K562 (cell line): ENCODE measurements at regions not wholly inside any gene's neighbourhood (a gene's known extent, or its start where the extent isn't known, plus 50 kb on each side); places are given as distances from the start of the nearest gene placed in this dataset.

ENCODE experiments used
- ATAC-seq: fragments of 200-7000 bp; cut with Tn5 transposase; 3 replicates; pipeline ENCODE4 v1.9.1; 2020; ENCODE audit warnings: moderate library complexity
- BruUV-seq: library from RNA; stranded (reverse); fragments of 400-500 nt; replicated peaks from 2 replicates; lab custom pipeline; 2021; lab: Mats Ljungman, UMichigan
- CTCF ChIA-PET: fragments of 300-600 bp; formaldehyde crosslinking; extraction: SDS; loops from one replicate; lab custom pipeline; 2021; ENCODE audit warnings: low intra/inter-chr PET ratio; lab: Yijun Ruan, JAX
- POLR2A ChIA-PET: fragments of 300-600, 350-650 bp; sonication (Branson Sonifier 250); formaldehyde crosslinking; extraction: SDS; loops from one replicate; lab custom pipeline; 2021; ENCODE audit warnings: antibody characterized with exemption, inconsistent platforms; lab: Yijun Ruan, JAX
- DNase-seq, 4 experiments: peaks; one replicate each; pipeline versions ENCODE4 v3.0.0 to v3.0.0-alpha.2; 2011 to 2018; ENCODE audit warnings: low spot score in 3 of 4, mixed read lengths in 3 of 4; ENCODE audit errors: extremely low read depth in 1 of 4
- FAIRE-seq: peaks from 2 replicates; lab custom pipeline; 2011; peaks lifted over from hg19 to GRCh38; lab: Jason Lieb, UNC
- H2AFZ ChIP-seq: 2 replicates; pipeline ENCODE4 v1.6.0; 2011; ENCODE audit warnings: low read depth, low read length, control low read depth, inconsistent platforms
- H3K27ac ChIP-seq: fragments of 200-600 bp; 3 replicates; pipeline ENCODE4 v1.8.0; 2011; ENCODE audit warnings: low read depth, mild to moderate bottlenecking, control low read depth, inconsistent platforms, low read length, moderate library complexity, mixed read lengths; ENCODE audit errors: extremely low read depth
- H3K27me3 ChIP-seq, 2 experiments: fragments of 300-600 bp in 1 of 2; 2 replicates in 1 of 2; 3 replicates in 1 of 2; pipeline versions ENCODE4 v1.6.0 to v1.8.0; 2011; ENCODE audit warnings: inconsistent platforms in 2 of 2, low read length in 2 of 2, mild to moderate bottlenecking in 1 of 2, mixed read lengths in 1 of 2, moderate library complexity in 1 of 2; ENCODE audit not compliant: control insufficient read depth in 2 of 2, insufficient read depth in 2 of 2
- H3K36me3 ChIP-seq: fragments of 300-600 bp; 3 replicates; pipeline ENCODE4 v1.8.0; 2011; ENCODE audit warnings: mild to moderate bottlenecking, low read length, inconsistent platforms; ENCODE audit not compliant: control insufficient read depth, insufficient read depth
- H3K4me1 ChIP-seq, 2 experiments: fragments of 200-600 bp in 1 of 2; replicated peaks in 1 of 2; 2 replicates in 1 of 2; 3 replicates in 1 of 2; pipeline versions ENCODE4 v1.5.1 to v1.8.0; 2011; ENCODE audit warnings: inconsistent platforms in 2 of 2, low read length in 2 of 2, mild to moderate bottlenecking in 1 of 2, mixed read lengths in 1 of 2, moderate library complexity in 1 of 2; ENCODE audit not compliant: control insufficient read depth in 2 of 2, insufficient read depth in 2 of 2
- H3K4me2 ChIP-seq: 2 replicates; pipeline ENCODE4 v1.6.1; 2011; ENCODE audit warnings: low read length, control low read depth, inconsistent platforms, mixed read lengths; ENCODE audit not compliant: insufficient read depth
- H3K4me3 ChIP-seq: fragments of 200-600 bp; sonication (generic), shearing (Covaris generic); 2 replicates; pipeline ENCODE4 v1.5.1; 2016; ENCODE audit warnings: control low read depth, inconsistent platforms
- H3K79me2 ChIP-seq: fragments of 200-600 bp; 3 replicates; pipeline ENCODE4 v1.8.0; 2011; ENCODE audit warnings: low read length, inconsistent platforms; ENCODE audit not compliant: control insufficient read depth, insufficient read depth
- H3K9ac ChIP-seq, 2 experiments: 2 replicates each; pipeline versions ENCODE4 v1.6.0 to v1.6.1; 2011; ENCODE audit warnings: low read depth in 2 of 2, low read length in 2 of 2, control low read depth in 1 of 2, inconsistent platforms in 1 of 2, mild to moderate bottlenecking in 1 of 2, mixed read lengths in 1 of 2; ENCODE audit not compliant: insufficient read depth in 1 of 2
- H3K9me1 ChIP-seq: one replicate; pipeline ENCODE4 v1.6.0; 2011; ENCODE audit warnings: inconsistent platforms, mild to moderate bottlenecking, low read length, moderate library complexity; ENCODE audit not compliant: control insufficient read depth, insufficient read depth
- H3K9me3 ChIP-seq: replicated peaks from 2 replicates; pipeline ENCODE4 v1.5.1; 2011; ENCODE audit warnings: low read depth, low read length, inconsistent platforms; ENCODE audit not compliant: control insufficient read depth, insufficient read depth
- H4K20me1 ChIP-seq: replicated peaks from 2 replicates; pipeline ENCODE4 v1.6.1; 2011; ENCODE audit warnings: low read length, inconsistent platforms, mixed read lengths; ENCODE audit not compliant: control insufficient read depth, insufficient read depth
- CBX3 ChIP-seq, 2 experiments: IDR thresholded peaks; 1 replicate in 1 of 2; 2 replicates in 1 of 2; pipeline ENCODE4 v1.6.1; 2012; ENCODE audit warnings: inconsistent platforms in 2 of 2, low read length in 2 of 2, borderline replicate concordance in 1 of 2, control low read depth in 1 of 2
- CCAR2 ChIP-seq: fragments of 200-400 bp; formaldehyde crosslinking; IDR thresholded peaks from 2 replicates; pipeline ENCODE4 v1.6.1; 2017; ENCODE audit warnings: mild to moderate bottlenecking, low read depth, low read length
- DDX20 ChIP-seq: fragments of 450-650 bp; IDR thresholded peaks from 2 replicates; pipeline ENCODE4 v1.6.1; 2016; ENCODE audit warnings: missing genetic modification characterization, low read depth, mild to moderate bottlenecking, missing compliant biosample characterization, moderate library complexity
- IFI16 ChIP-seq: fragments of 250-450 bp; sonication (Bioruptor Pico); IDR thresholded peaks from 2 replicates; pipeline ENCODE4 v2.1.2; 2022; ENCODE audit warnings: mild to moderate bottlenecking, inconsistent platforms
- MXI1 ChIP-seq: IDR thresholded peaks from 2 replicates; pipeline ENCODE4 v1.6.1; 2011; ENCODE audit warnings: low read depth, mild to moderate bottlenecking, improper control_type of control experiment, low read length
- NCOA6 ChIP-seq: fragments of 450-650 bp; IDR thresholded peaks from 2 replicates; pipeline ENCODE4 v1.6.1; 2017; ENCODE audit warnings: mild to moderate bottlenecking
- RREB1 ChIP-seq: fragments of 250-450 bp; sonication (Bioruptor Pico); IDR thresholded peaks from 2 replicates; pipeline ENCODE4 v1.4.0; 2020
- ZNF318 ChIP-seq, 2 experiments: fragments of 450-650 bp; IDR thresholded peaks; 2 replicates each; pipeline ENCODE4 v1.6.1; 2016; ENCODE audit warnings: mild to moderate bottlenecking in 2 of 2, borderline replicate concordance in 1 of 2, low read depth in 1 of 2, moderate library complexity in 1 of 2
- WGBS: fragments of 100-300 bp; shearing (Covaris generic); methylation state at CpG from one replicate; pipeline ENCODE4 v1.1.6; 2016; ENCODE audit warnings: low coverage, mixed read lengths; ENCODE audit not compliant: insufficient coverage; ENCODE audit errors: missing lambda C conversion rate; 5-methylcytosine and 5-hydroxymethylcytosine counted together
- in situ Hi-C: fragments of 300-500 bp; cut with MboI; formaldehyde crosslinking; loops from 4 replicates; pipeline ENCODE4 v1.15.0; 2018; ENCODE audit warnings: inconsistent platforms, mixed read lengths
- intact Hi-C: fragments of 100-400 bp; cut with micrococcal nuclease; formaldehyde crosslinking; loops from 2 replicates; pipeline ENCODE4 v1.14.2; 2022

- TF ChIP-seq RREB1, result no peak
- TF ChIP-seq CBX3 (IDR thresholded peaks at IDR 0.05; ENCODE audit: borderline replicate concordance in 1 of 2, low read length in 2 of 2), result no peak
- TF ChIP-seq NCOA6, result no peak
- no peak for TF ChIP-seq MXI1
These were observed 514.2 kb downstream of the ARL4A start (continued) for GRCh38 chr7:13201628-13202027.

- WGBS, result 0% methylated on average over 1 of the region's 1 CpG
- BruUV-seq, result no TSS peak
- H3K9me1 ChIP-seq, result no peaks in the 10 kb centered on the region
- DNase-seq (no peak), ATAC-seq (no peak), FAIRE-seq (no peak)
- no peaks in the 10 kb centered on the region for H3K27me3 ChIP-seq
- ChIA-PET POLR2A (no interaction called here), CTCF (no interaction called here)
- no peaks in the 10 kb centered on the region for H4K20me1 ChIP-seq
- in situ Hi-C loops, result no loop called here
- H3K4me3 ChIP-seq, result no peak overlapping the region
- no peak overlapping the region for H3K9ac ChIP-seq
- H2AFZ ChIP-seq, result no peak overlapping the region
- H3K9me3 ChIP-seq, result no peaks in the 10 kb centered on the region
- no peaks in the 10 kb centered on the region for H3K79me2 ChIP-seq
- H3K27ac ChIP-seq, result no peak overlapping the region
- no peaks in the 10 kb centered on the region for H3K4me1 ChIP-seq
- H3K36me3 ChIP-seq, result no peaks in the 10 kb centered on the region
- H3K4me2 ChIP-seq, result no peak overlapping the region
- intact Hi-C loops, result no loop called here
- TF ChIP-seq IFI16 (no peak), DDX20 (tag) (no peak), ZNF318 (IDR thresholded peaks at IDR 0.05; ENCODE audit: borderline replicate concordance in 1 of 2, low read depth in 1 of 2) (no peak), CCAR2 (no peak)
These were observed 530.3 kb downstream of the ARL4A start for GRCh38 chr7:13217768-13218167.
